ENCODE measurements at regions not wholly inside any gene's neighbourhood (a gene's known extent, or its start where the extent isn't known, plus 50 kb on each side); places are given as distances from the start of the nearest gene placed in this dataset.
"Not testable (repeated sequence)": the region's sequence is repeated elsewhere in the genome, so short reads cannot be mapped to it uniquely, and the experiment has no call there.

GRCh38 chr15:44832133-44832532, 95.8 kb downstream of the TRIM69 start:
- H3K27me3 ChIP-seq (ENCODE audit: control insufficient read depth, insufficient read depth); H3K4me1 ChIP-seq (ENCODE audit: control insufficient read depth, insufficient read depth, low read length); H3K4me3 ChIP-seq (ENCODE audit: low read length); H3K27ac ChIP-seq (ENCODE audit: low read length); intact Hi-C loops (cut with DNase I); H3K9me3 ChIP-seq (ENCODE audit: control insufficient read depth, low read length); DNase-seq; ATAC-seq: not testable (repeated sequence)
- WGBS: 70% methylated on average over 5 of the region's 5 CpGs

GRCh38 chr15:44833081-44833480, 96.8 kb downstream of the TRIM69 start:
- WGBS: 92% methylated on average over 5 of the region's 5 CpGs
- H3K9me3 ChIP-seq (ENCODE audit: control insufficient read depth, low read length); H3K4me3 ChIP-seq (ENCODE audit: low read length); H3K27ac ChIP-seq (ENCODE audit: low read length); ATAC-seq; H3K27me3 ChIP-seq (ENCODE audit: control insufficient read depth, insufficient read depth); DNase-seq; H3K4me1 ChIP-seq (ENCODE audit: control insufficient read depth, insufficient read depth, low read length); intact Hi-C loops (cut with DNase I): not testable (repeated sequence)

GRCh38 chr15:44833761-44834160, 97.4 kb downstream of the TRIM69 start:
- H3K9me3 ChIP-seq (ENCODE audit: control insufficient read depth, low read length); H3K27me3 ChIP-seq (ENCODE audit: control insufficient read depth, insufficient read depth); H3K4me3 ChIP-seq (ENCODE audit: low read length); H3K27ac ChIP-seq (ENCODE audit: low read length); H3K4me1 ChIP-seq (ENCODE audit: control insufficient read depth, insufficient read depth, low read length); intact Hi-C loops (cut with DNase I); DNase-seq; ATAC-seq: not testable (repeated sequence)
- 86% methylated on average over 3 of the region's 4 CpGs for WGBS

- intact Hi-C loops (cut with DNase I); H3K27ac ChIP-seq (ENCODE audit: low read length); H3K27me3 ChIP-seq (ENCODE audit: control insufficient read depth, insufficient read depth); ATAC-seq; DNase-seq; H3K4me3 ChIP-seq (ENCODE audit: low read length); H3K4me1 ChIP-seq (ENCODE audit: control insufficient read depth, insufficient read depth, low read length); H3K9me3 ChIP-seq (ENCODE audit: control insufficient read depth, low read length): not testable (repeated sequence)
- 93% methylated on average over 4 of the region's 5 CpGs for WGBS
These were observed 98.8 kb downstream of the TRIM69 start for GRCh38 chr15:44835082-44835481.

GRCh38 chr15:44836094-44836493, 99.8 kb downstream of the TRIM69 start:
- no peak overlapping the region for H3K4me3 ChIP-seq (ENCODE audit: low read length)
- DNase-seq (no peak), ATAC-seq (no peak)
- H3K9me3 ChIP-seq (ENCODE audit: control insufficient read depth, low read length): no peaks in the 10 kb centered on the region
- no peaks in the 10 kb centered on the region for H3K4me1 ChIP-seq (ENCODE audit: control insufficient read depth, insufficient read depth, low read length)
- no peak overlapping the region for H3K27ac ChIP-seq (ENCODE audit: low read length)
- H3K27me3 ChIP-seq (ENCODE audit: control insufficient read depth, insufficient read depth): no peaks in the 10 kb centered on the region
- intact Hi-C loops (cut with DNase I): no loop called here
- WGBS: 87% methylated on average over 4 of the region's 4 CpGs

- DNase-seq; H3K4me1 ChIP-seq (ENCODE audit: control insufficient read depth, insufficient read depth, low read length); H3K27ac ChIP-seq (ENCODE audit: low read length); H3K9me3 ChIP-seq (ENCODE audit: control insufficient read depth, low read length); intact Hi-C loops (cut with DNase I); H3K27me3 ChIP-seq (ENCODE audit: control insufficient read depth, insufficient read depth); H3K4me3 ChIP-seq (ENCODE audit: low read length): not testable (repeated sequence)
- peak in 1 of 2 donors; percentile 89 for ATAC-seq
- 57% methylated on average over 3 of the region's 3 CpGs for WGBS
These were observed 102.6 kb downstream of the TRIM69 start for GRCh38 chr15:44838929-44839328.

- H3K27me3 ChIP-seq (ENCODE audit: control insufficient read depth, insufficient read depth); H3K9me3 ChIP-seq (ENCODE audit: control insufficient read depth, low read length); ATAC-seq; H3K4me3 ChIP-seq (ENCODE audit: low read length); H3K27ac ChIP-seq (ENCODE audit: low read length); DNase-seq; intact Hi-C loops (cut with DNase I); H3K4me1 ChIP-seq (ENCODE audit: control insufficient read depth, insufficient read depth, low read length): not testable (repeated sequence)
- 78% methylated on average over 4 of the region's 4 CpGs for WGBS
These were observed 105.4 kb downstream of the TRIM69 start for GRCh38 chr15:44841762-44842161.

- ATAC-seq; H3K4me3 ChIP-seq (ENCODE audit: low read length); H3K4me1 ChIP-seq (ENCODE audit: control insufficient read depth, insufficient read depth, low read length); DNase-seq; intact Hi-C loops (cut with DNase I); H3K9me3 ChIP-seq (ENCODE audit: control insufficient read depth, low read length); H3K27ac ChIP-seq (ENCODE audit: low read length); H3K27me3 ChIP-seq (ENCODE audit: control insufficient read depth, insufficient read depth): not testable (repeated sequence)
- 67% methylated on average over 6 of the region's 6 CpGs for WGBS
These were observed 106.6 kb downstream of the TRIM69 start for GRCh38 chr15:44842883-44843282.

- DNase-seq; intact Hi-C loops (cut with DNase I); H3K27ac ChIP-seq (ENCODE audit: low read length); ATAC-seq; H3K4me3 ChIP-seq (ENCODE audit: low read length); H3K27me3 ChIP-seq (ENCODE audit: control insufficient read depth, insufficient read depth); H3K9me3 ChIP-seq (ENCODE audit: control insufficient read depth, low read length); H3K4me1 ChIP-seq (ENCODE audit: control insufficient read depth, insufficient read depth, low read length): not testable (repeated sequence)
- WGBS: 91% methylated on average over 2 of the region's 2 CpGs
These were observed 108.6 kb downstream of the TRIM69 start for GRCh38 chr15:44844936-44845335.

- H3K27me3 ChIP-seq (ENCODE audit: control insufficient read depth, insufficient read depth); H3K9me3 ChIP-seq (ENCODE audit: control insufficient read depth, low read length); DNase-seq; H3K4me1 ChIP-seq (ENCODE audit: control insufficient read depth, insufficient read depth, low read length); intact Hi-C loops (cut with DNase I); ATAC-seq; H3K4me3 ChIP-seq (ENCODE audit: low read length); H3K27ac ChIP-seq (ENCODE audit: low read length): not testable (repeated sequence)
- WGBS: 84% methylated on average over 1 of the region's 1 CpG
These were observed 109.8 kb downstream of the TRIM69 start for GRCh38 chr15:44846156-44846555.

- H3K4me1 ChIP-seq (ENCODE audit: control insufficient read depth, insufficient read depth, low read length); intact Hi-C loops (cut with DNase I); H3K4me3 ChIP-seq (ENCODE audit: low read length); H3K27me3 ChIP-seq (ENCODE audit: control insufficient read depth, insufficient read depth); DNase-seq; H3K27ac ChIP-seq (ENCODE audit: low read length); H3K9me3 ChIP-seq (ENCODE audit: control insufficient read depth, low read length); ATAC-seq: not testable (repeated sequence)
- WGBS: 78% methylated on average over 2 of the region's 2 CpGs
These were observed 108.9 kb upstream of the TERB2 start for GRCh38 chr15:44847555-44847954.

- H3K27ac ChIP-seq (ENCODE audit: low read length); H3K9me3 ChIP-seq (ENCODE audit: control insufficient read depth, low read length); H3K4me3 ChIP-seq (ENCODE audit: low read length); H3K27me3 ChIP-seq (ENCODE audit: control insufficient read depth, insufficient read depth); ATAC-seq; intact Hi-C loops (cut with DNase I); DNase-seq; H3K4me1 ChIP-seq (ENCODE audit: control insufficient read depth, insufficient read depth, low read length): not testable (repeated sequence)
- 63% methylated on average over 5 of the region's 5 CpGs for WGBS
These were observed 107.6 kb upstream of the TERB2 start for GRCh38 chr15:44848859-44849258.

Data from right cardiac atrium (tissue), 5 donors.